Ovary (tissue), 3 donors: ENCODE measurements at regions not wholly inside any gene's neighbourhood (a gene's known extent, or its start where the extent isn't known, plus 50 kb on each side); places are given as distances from the start of the nearest gene placed in this dataset.

Experiments
- CTCF ChIP-seq, 3 donors: fragments of 450-650 bp in 2 of 3; fragments of 200-600 bp in 1 of 3; IDR thresholded peaks; one replicate each; pipeline versions ENCODE4 v1.5.1 to v1.8.0; 2016 to 2022; ENCODE audit warnings: antibody characterized with exemption in 3 of 3, mild to moderate bottlenecking in 1 of 3
- EP300 ChIP-seq: sonication (generic); formaldehyde crosslinking; IDR thresholded peaks from one replicate; pipeline ENCODE4 v1.6.1; 2017; ENCODE audit warnings: antibody characterized with exemption
- POLR2A ChIP-seq: fragments of 450-650 bp; IDR thresholded peaks from one replicate; pipeline ENCODE4 v1.6.1; 2017; ENCODE audit warnings: antibody characterized with exemption, mild to moderate bottlenecking, moderate library complexity
- donor health status: DM: no; HTN: no; CAD: no.

- TF ChIP-seq POLR2A = no peak
- no peak for TF ChIP-seq EP300
- no peak for TF ChIP-seq CTCF (IDR thresholded peaks at IDR 0.05)
Observed at GRCh38 chr4:11774346-11774745, 345.7 kb upstream of the HS3ST1 start.
